Body of pancreas (tissue), 4 donors: ENCODE measurements at regions not wholly inside any gene's neighbourhood (a gene's known extent, or its start where the extent isn't known, plus 50 kb on each side); places are given as distances from the start of the nearest gene placed in this dataset.

Experiments
- ATAC-seq: fragments of 150-250 bp; one replicate; pipeline ENCODE4 v1.9.1; 2016
- DNase-seq, 4 donors: peaks; one replicate each; pipeline ENCODE4 v3.0.0-alpha.2; 2019
- H3K27ac ChIP-seq, 4 donors: fragments of 200-600 bp; sonication (generic); 1 replicate in 3 of 4; 2 replicates in 1 of 4; pipeline versions ENCODE4 v1.5.1 to v1.6.1; 2016 to 2019; ENCODE audit warnings: mild to moderate bottlenecking in 1 of 4, mixed read lengths in 1 of 4, moderate library complexity in 1 of 4
- H3K27me3 ChIP-seq, 2 donors: fragments of 200-600 bp; sonication (generic); one replicate each; pipeline ENCODE4 v1.6.0; 2016; ENCODE audit warnings: mild to moderate bottlenecking in 1 of 2
- H3K36me3 ChIP-seq, 2 donors: fragments of 200-600 bp; sonication (generic); replicated peaks in 1 of 2; 2 replicates each; pipeline ENCODE4 v1.5.1; 2016; ENCODE audit warnings: low read depth in 2 of 2; ENCODE audit not compliant: insufficient read depth in 1 of 2
- H3K4me1 ChIP-seq: fragments of 200-600 bp; sonication (generic); one replicate; pipeline ENCODE4 v1.6.0; 2016
- H3K4me3 ChIP-seq, 2 donors: fragments of 200-600 bp; sonication (generic); 1 replicate in 1 of 2; 2 replicates in 1 of 2; pipeline ENCODE4 v1.5.1; 2016 to 2019
- H3K9me3 ChIP-seq, 3 donors: fragments of 200-600 bp; sonication (generic); 1 replicate in 2 of 3; 2 replicates in 1 of 3; pipeline ENCODE4 v1.5.1; 2016
- POLR2A ChIP-seq, 3 donors: fragments of 450-650 bp; IDR thresholded peaks; one replicate each; pipeline ENCODE4 v1.6.1; 2016; ENCODE audit warnings: antibody characterized with exemption in 3 of 3, mild to moderate bottlenecking in 2 of 3
- WGBS, 2 donors: methylation state at CpG; one replicate each; pipeline ENCODE4 v1.1.5; 2017; 5-methylcytosine and 5-hydroxymethylcytosine counted together
- intact Hi-C: fragments of 100-400 bp; cut with DNase I; formaldehyde crosslinking; loops from one replicate; pipeline ENCODE4 v1.15.1; 2023
- TF ChIP-seq, protein P1 (sequence below), 7 experiments: fragments of 450-650 bp in 4 of 7; fragments of 200-600 bp in 3 of 7; sonication (generic) in 3 of 7; IDR thresholded peaks; one replicate each; pipeline ENCODE4 v1.5.1; 2016 to 2019; ENCODE audit warnings: antibody characterized with exemption in 7 of 7

DNA sequence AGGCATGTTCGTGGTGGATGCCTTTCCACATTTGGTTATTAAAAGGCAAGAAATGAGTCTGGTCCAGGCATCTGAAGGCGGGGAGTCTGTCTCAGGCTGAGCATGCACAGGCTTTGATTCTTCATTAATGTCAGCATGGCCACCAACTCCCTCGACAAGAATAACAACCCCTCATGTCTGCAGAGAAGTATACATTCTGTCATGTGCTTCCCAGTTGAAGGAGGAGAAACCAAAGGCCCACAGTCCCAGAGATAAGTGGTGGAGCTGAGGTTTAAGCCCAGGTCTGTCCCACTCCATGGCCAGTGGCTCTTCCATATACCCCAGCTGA lies 61.6 kb upstream of the LAPTM5 start:
- no peak overlapping the region for H3K27ac ChIP-seq
- TF ChIP-seq, protein P1, sequence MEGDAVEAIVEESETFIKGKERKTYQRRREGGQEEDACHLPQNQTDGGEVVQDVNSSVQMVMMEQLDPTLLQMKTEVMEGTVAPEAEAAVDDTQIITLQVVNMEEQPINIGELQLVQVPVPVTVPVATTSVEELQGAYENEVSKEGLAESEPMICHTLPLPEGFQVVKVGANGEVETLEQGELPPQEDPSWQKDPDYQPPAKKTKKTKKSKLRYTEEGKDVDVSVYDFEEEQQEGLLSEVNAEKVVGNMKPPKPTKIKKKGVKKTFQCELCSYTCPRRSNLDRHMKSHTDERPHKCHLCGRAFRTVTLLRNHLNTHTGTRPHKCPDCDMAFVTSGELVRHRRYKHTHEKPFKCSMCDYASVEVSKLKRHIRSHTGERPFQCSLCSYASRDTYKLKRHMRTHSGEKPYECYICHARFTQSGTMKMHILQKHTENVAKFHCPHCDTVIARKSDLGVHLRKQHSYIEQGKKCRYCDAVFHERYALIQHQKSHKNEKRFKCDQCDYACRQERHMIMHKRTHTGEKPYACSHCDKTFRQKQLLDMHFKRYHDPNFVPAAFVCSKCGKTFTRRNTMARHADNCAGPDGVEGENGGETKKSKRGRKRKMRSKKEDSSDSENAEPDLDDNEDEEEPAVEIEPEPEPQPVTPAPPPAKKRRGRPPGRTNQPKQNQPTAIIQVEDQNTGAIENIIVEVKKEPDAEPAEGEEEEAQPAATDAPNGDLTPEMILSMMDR (IDR thresholded peaks at IDR 0.05), result no peak
- TF ChIP-seq POLR2A (IDR thresholded peaks at IDR 0.05), result no peak
- ATAC-seq (no peak), DNase-seq (no peak)
- H3K36me3 ChIP-seq, result no peaks in the 10 kb centered on the region
- H3K4me1 ChIP-seq, result peaks cover 18% of the 10 kb centered on the region
- no peak overlapping the region for H3K4me3 ChIP-seq
- intact Hi-C loops, result no loop called here
- no peaks in the 10 kb centered on the region for H3K9me3 ChIP-seq
- 51 to 61% methylated on average over 2 to 3 of the region's 3 CpGs for WGBS, 2 donors
- no peaks in the 10 kb centered on the region for H3K27me3 ChIP-seq

DNA sequence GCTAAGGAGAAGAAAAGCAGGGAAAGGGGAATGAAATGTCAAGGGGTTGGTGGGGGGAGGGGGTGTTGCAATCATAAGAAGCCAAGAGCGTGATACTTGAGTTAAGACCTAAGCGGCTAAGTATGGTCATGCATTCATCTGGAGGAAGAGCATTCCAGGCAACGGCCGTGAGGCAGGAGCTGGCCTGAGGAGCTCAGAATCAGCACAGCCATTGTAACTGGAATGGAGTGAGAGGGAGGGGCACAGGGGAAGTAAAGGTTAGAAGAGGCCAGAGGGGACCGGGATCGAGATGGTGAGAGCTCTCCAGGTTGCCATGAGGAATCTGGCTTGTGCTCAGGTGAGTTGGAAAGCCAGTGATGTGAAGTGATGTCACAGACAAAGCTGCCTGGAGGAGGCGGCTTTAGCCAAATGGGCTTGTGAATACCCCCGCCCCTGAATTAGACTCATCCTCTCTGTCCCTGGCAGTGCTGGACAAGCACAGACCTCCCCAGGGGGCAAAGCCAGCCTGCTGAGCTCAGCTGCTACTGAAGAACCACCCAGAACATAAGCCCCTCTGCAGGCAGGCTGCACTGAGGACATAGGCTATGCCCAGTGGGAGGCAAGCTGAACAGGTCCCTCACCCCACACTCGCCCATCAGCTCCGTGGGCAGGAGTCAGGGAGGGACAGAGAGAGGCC lies 61.1 kb upstream of the LAPTM5 start:
- Histone ChIP-seq H3K4me1 (peaks cover 13% of the 10 kb centered on the region), H3K9me3 (no peaks in the 10 kb centered on the region), H3K27me3 (no peaks in the 10 kb centered on the region), H3K36me3 (no peaks in the 10 kb centered on the region), H3K27ac (no peak overlapping the region), H3K4me3 (no peak overlapping the region)
- intact Hi-C loops, result no loop called here
- WGBS, 2 donors, result 58 to 65% methylated on average over 10 of the region's 10 CpGs
- ATAC-seq, result no peak
- TF ChIP-seq, protein P1 (IDR thresholded peaks at IDR 0.05), result no peak
- TF ChIP-seq POLR2A (IDR thresholded peaks at IDR 0.05), result no peak
- no peak for DNase-seq

DNA sequence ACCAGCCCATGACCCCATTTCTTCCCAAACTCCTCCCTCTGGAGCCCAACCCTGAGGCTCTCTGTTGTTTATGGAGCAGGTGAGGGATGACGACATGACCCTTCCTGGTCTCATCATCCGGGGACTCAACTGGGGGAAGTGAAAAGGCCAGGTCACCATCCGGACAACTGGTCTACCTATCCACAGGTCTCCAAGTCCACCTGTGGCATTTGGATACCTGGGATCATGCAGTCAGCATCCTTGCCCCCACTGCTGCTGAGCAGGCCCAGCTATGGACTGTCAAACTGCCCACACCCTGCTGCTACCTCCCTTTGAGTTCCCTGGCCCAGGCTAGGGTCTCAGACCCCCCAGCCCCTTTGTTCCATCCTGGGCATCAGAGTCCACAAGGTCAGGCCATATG lies 60.0 kb upstream of the LAPTM5 start:
- WGBS, 2 donors, result 75 to 77% methylated on average over 3 of the region's 3 CpGs
- ATAC-seq, result no peak
- no peaks in the 10 kb centered on the region for H3K27me3 ChIP-seq
- no peak overlapping the region for H3K27ac ChIP-seq
- no peak for DNase-seq
- H3K9me3 ChIP-seq, result no peaks in the 10 kb centered on the region
- peaks cover 4% of the 10 kb centered on the region for H3K4me1 ChIP-seq
- no peak overlapping the region for H3K4me3 ChIP-seq
- intact Hi-C loops, result no loop called here
- TF ChIP-seq, protein P1 (IDR thresholded peaks at IDR 0.05), result no peak
- no peak for TF ChIP-seq POLR2A (IDR thresholded peaks at IDR 0.05)
- H3K36me3 ChIP-seq, result no peaks in the 10 kb centered on the region

DNA sequence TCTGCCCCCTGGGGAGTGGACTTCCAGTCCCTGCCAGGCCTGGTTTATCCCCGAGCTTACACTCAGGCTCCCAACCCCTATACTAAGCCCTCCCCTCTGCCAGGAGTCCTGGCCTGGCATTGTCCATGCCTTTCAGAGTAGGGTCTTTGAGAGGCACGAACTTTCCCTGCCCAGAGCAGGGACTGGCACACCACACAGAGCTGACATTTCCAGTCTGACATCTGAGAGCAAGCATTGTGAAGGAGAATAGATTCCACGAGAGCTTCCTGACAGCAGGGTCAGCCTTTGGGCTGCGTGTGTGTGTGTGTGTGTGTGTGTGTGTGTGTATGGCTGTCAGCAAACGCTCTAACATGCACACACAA lies 59.5 kb upstream of the LAPTM5 start:
- Histone ChIP-seq H3K27me3 (no peaks in the 10 kb centered on the region), H3K4me3 (no peak overlapping the region), H3K36me3 (no peaks in the 10 kb centered on the region), H3K4me1 (peaks cover 4% of the 10 kb centered on the region), H3K27ac (no peak overlapping the region), H3K9me3 (no peaks in the 10 kb centered on the region)
- intact Hi-C loops, result no loop called here
- WGBS, 2 donors, result 37 to 45% methylated on average over 4 to 5 of the region's 5 CpGs
- TF ChIP-seq, protein P1 (IDR thresholded peaks at IDR 0.05), result no peak
- TF ChIP-seq POLR2A (IDR thresholded peaks at IDR 0.05), result no peak
- DNase-seq, result no peak
- no peak for ATAC-seq
